ENCODE measurements at regions not wholly inside any gene's neighbourhood (a gene's known extent, or its start where the extent isn't known, plus 50 kb on each side); places are given as distances from the start of the nearest gene placed in this dataset.

GRCh38 chr6:113805173-113805790, 51.9 kb upstream of the MARCKS start:
- DNase-seq (ENCODE audit: low spot score), result no peak

DNA sequence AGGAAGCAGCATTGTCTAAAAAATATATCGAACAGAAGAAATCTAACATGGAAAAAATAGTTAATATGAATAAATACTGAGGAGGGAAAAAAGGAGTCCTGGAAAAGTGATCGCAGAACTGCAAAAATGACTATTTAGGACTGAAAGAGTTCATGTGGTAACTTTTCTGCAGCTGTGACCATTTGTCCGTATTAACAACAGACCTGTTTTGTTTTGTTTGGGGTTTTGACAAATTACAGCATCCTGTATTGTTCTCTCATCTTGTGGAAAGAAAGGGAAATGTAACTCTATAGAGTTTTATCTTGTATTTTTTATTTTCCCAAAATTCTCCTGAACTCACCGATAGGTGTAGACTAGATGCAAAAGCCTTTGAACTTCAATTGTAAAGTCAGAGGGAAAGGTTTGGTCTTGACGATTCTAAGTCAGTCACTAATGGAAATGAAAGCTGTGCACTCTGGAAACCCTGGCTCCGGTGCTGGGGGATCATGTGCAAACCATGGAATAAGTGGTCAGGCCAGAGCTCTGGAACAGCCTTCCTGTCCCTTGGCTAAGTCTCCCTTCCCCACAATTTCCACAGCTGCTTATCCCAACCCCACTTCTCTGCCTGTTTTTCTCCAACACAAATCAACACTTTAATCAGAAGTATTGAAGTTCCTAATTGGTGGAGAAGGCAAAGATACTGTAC, 51.2 kb upstream of the MARCKS start:
- DNase-seq (ENCODE audit: low spot score), result no peak
